ENCODE measurements at regions not wholly inside any gene's neighbourhood (a gene's known extent, or its start where the extent isn't known, plus 50 kb on each side); places are given as distances from the start of the nearest gene placed in this dataset.

DNA sequence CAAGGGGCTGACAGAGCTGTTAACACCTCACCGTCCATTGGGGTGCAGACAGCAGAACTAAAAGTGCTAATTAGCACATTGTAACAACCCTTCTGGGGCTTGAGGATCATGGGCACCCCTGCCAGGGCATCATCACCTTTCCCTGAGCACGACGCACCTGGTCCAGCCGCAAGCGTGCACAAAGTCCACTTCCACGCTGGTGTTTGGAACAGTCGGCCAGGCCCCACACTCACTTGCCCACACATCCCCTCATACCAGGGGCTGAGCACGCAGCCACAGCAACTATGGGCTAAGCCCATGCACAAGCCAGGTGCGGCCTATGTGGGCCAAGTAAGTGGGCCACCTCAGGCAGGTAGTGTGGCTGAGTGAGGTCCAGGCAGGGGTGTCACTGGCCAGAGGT, 148.7 kb downstream of the CCDC59 start:
- Histone ChIP-seq H3K9ac (ENCODE audit: low read length) (no peak overlapping the region), H3K4me1 (ENCODE audit: control insufficient read depth, insufficient read depth, low read length) (no peaks in the 10 kb centered on the region), H3K27me3 (replicated peaks; ENCODE audit: control insufficient read depth, insufficient read depth, low read length) (no peaks in the 10 kb centered on the region), H3K4me3 (ENCODE audit: low read length) (no peak overlapping the region), H3K9me3 (ENCODE audit: control insufficient read depth, low read length) (peaks cover 36% of the 10 kb centered on the region), H3K36me3 (ENCODE audit: control insufficient read depth, insufficient read depth, low read length, severe bottlenecking) (no peaks in the 10 kb centered on the region)
- no peak for DNase-seq (ENCODE audit: low read depth)

DNA sequence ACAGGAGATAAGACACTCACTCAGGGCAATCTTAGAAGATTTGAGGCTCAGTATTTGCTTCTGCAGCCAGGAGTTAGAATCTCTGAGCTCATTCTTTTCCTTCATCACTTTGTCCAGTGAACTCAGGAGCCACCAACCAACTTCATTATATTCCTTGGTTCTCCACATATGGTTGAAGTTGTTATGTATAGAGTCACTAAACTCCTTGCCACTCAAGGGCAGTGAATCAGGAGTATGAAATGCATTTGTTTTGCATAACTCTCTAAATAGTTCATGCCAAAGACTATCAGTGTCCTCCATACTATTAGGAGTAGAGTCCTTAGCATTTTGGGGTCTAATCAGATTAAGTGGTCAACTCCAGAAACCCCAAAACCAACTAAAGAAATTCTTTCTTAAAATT, 150.6 kb downstream of the CCDC59 start:
- H3K4me1 ChIP-seq (ENCODE audit: control insufficient read depth, insufficient read depth, low read length), result no peaks in the 10 kb centered on the region
- H3K9ac ChIP-seq (ENCODE audit: low read length), result no peak overlapping the region
- no peak overlapping the region for H3K4me3 ChIP-seq (ENCODE audit: low read length)
- H3K36me3 ChIP-seq (ENCODE audit: control insufficient read depth, insufficient read depth, low read length, severe bottlenecking), result no peaks in the 10 kb centered on the region
- H3K27me3 ChIP-seq (replicated peaks; ENCODE audit: control insufficient read depth, insufficient read depth, low read length), result no peaks in the 10 kb centered on the region
- peaks cover 31% of the 10 kb centered on the region for H3K9me3 ChIP-seq (ENCODE audit: control insufficient read depth, low read length)
- peak; percentile 8 for DNase-seq (ENCODE audit: low read depth)

- Histone ChIP-seq H3K4me1 (ENCODE audit: control insufficient read depth, insufficient read depth, low read length) (no peaks in the 10 kb centered on the region), H3K4me3 (ENCODE audit: low read length) (no peak overlapping the region), H3K36me3 (ENCODE audit: control insufficient read depth, insufficient read depth, low read length, severe bottlenecking) (no peaks in the 10 kb centered on the region), H3K9me3 (ENCODE audit: control insufficient read depth, low read length) (peaks cover 19% of the 10 kb centered on the region), H3K27me3 (replicated peaks; ENCODE audit: control insufficient read depth, insufficient read depth, low read length) (no peaks in the 10 kb centered on the region), H3K9ac (ENCODE audit: low read length) (no peak overlapping the region)
- no peak for DNase-seq (ENCODE audit: low read depth)
Measured at GRCh38 chr12:82203086-82203485, 155.1 kb downstream of the CCDC59 start.

- H3K4me1 ChIP-seq (ENCODE audit: control insufficient read depth, insufficient read depth, low read length), result no peaks in the 10 kb centered on the region
- H3K27me3 ChIP-seq (replicated peaks; ENCODE audit: control insufficient read depth, insufficient read depth, low read length), result no peaks in the 10 kb centered on the region
- peaks cover 4% of the 10 kb centered on the region for H3K9me3 ChIP-seq (ENCODE audit: control insufficient read depth, low read length)
- no peaks in the 10 kb centered on the region for H3K36me3 ChIP-seq (ENCODE audit: control insufficient read depth, insufficient read depth, low read length, severe bottlenecking)
- no peak overlapping the region for H3K4me3 ChIP-seq (ENCODE audit: low read length)
- no peak for DNase-seq (ENCODE audit: low read depth)
- H3K9ac ChIP-seq (ENCODE audit: low read length), result no peak overlapping the region
Measured at GRCh38 chr12:82187595-82187994, 170.6 kb downstream of the CCDC59 start.

DNA sequence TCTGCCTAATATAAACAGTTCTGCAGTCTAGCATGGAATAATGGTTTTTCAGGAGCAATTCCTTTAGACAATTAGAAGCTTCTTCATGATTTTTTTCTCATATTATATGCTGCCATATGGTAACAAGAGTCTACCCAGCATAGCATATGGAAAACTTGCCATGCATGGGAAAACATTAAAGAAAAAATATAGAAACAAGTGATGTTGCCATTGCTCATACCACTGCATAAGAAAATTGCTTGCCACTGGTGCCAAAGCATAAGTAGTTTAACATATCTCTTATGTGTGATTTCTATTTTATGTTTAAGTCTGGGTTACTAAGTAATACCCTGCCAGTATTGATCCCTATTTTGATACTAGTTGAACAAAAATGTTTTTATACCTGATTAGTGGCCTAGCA, 171.2 kb downstream of the CCDC59 start:
- Histone ChIP-seq H3K9me3 (ENCODE audit: control insufficient read depth, low read length) (peaks cover 4% of the 10 kb centered on the region), H3K36me3 (ENCODE audit: control insufficient read depth, insufficient read depth, low read length, severe bottlenecking) (no peaks in the 10 kb centered on the region), H3K4me1 (ENCODE audit: control insufficient read depth, insufficient read depth, low read length) (no peaks in the 10 kb centered on the region), H3K4me3 (ENCODE audit: low read length) (no peak overlapping the region), H3K27me3 (replicated peaks; ENCODE audit: control insufficient read depth, insufficient read depth, low read length) (no peaks in the 10 kb centered on the region), H3K9ac (ENCODE audit: low read length) (no peak overlapping the region)
- no peak for DNase-seq (ENCODE audit: low read depth)

- Histone ChIP-seq H3K9me3 (ENCODE audit: control insufficient read depth, low read length) (peaks cover 4% of the 10 kb centered on the region), H3K4me3 (ENCODE audit: low read length) (no peak overlapping the region), H3K27me3 (replicated peaks; ENCODE audit: control insufficient read depth, insufficient read depth, low read length) (no peaks in the 10 kb centered on the region), H3K36me3 (ENCODE audit: control insufficient read depth, insufficient read depth, low read length, severe bottlenecking) (no peaks in the 10 kb centered on the region), H3K4me1 (ENCODE audit: control insufficient read depth, insufficient read depth, low read length) (no peaks in the 10 kb centered on the region), H3K9ac (ENCODE audit: low read length) (no peak overlapping the region)
- no peak for DNase-seq (ENCODE audit: low read depth)
Measured at GRCh38 chr12:82186282-82186681, 171.9 kb downstream of the CCDC59 start.

GRCh38 chr12:82184844-82185243, 173.3 kb downstream of the CCDC59 start:
- H3K4me1 ChIP-seq (ENCODE audit: control insufficient read depth, insufficient read depth, low read length), result no peaks in the 10 kb centered on the region
- no peaks in the 10 kb centered on the region for H3K9me3 ChIP-seq (ENCODE audit: control insufficient read depth, low read length)
- no peak for DNase-seq (ENCODE audit: low read depth)
- H3K36me3 ChIP-seq (ENCODE audit: control insufficient read depth, insufficient read depth, low read length, severe bottlenecking), result no peaks in the 10 kb centered on the region
- no peaks in the 10 kb centered on the region for H3K27me3 ChIP-seq (replicated peaks; ENCODE audit: control insufficient read depth, insufficient read depth, low read length)
- no peak overlapping the region for H3K4me3 ChIP-seq (ENCODE audit: low read length)
- no peak overlapping the region for H3K9ac ChIP-seq (ENCODE audit: low read length)

DNA sequence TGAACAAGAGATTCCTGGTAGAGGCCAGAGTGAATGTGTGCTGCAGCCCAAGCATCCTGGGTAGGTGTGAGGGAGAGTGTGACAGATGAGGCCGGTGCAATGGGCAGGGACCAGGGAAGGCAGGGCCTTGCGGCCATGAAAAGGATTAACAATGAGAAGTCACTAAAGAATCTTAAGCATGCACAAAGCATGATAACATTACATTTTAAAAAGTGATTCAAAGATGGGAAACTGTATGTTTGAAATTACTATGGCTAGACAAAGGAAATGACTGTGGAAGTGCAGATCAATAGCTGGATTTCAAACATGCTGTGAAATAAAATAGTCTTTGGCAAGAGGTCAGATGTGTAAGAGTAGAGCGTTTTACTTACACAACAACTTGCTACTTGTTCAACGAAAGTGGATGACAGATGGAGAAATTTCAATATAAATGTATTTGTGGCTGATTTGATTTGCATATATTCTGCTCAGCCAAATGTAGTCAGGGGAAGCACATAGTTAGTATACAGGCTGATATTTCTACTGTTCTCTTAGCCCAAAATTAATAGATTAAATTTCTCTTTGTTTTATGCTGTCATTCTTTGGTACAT, 175.5 kb downstream of the CCDC59 start:
- no peak overlapping the region for H3K9ac ChIP-seq (ENCODE audit: low read length)
- no peaks in the 10 kb centered on the region for H3K27me3 ChIP-seq (replicated peaks; ENCODE audit: control insufficient read depth, insufficient read depth, low read length)
- no peaks in the 10 kb centered on the region for H3K36me3 ChIP-seq (ENCODE audit: control insufficient read depth, insufficient read depth, low read length, severe bottlenecking)
- H3K4me1 ChIP-seq (ENCODE audit: control insufficient read depth, insufficient read depth, low read length), result no peaks in the 10 kb centered on the region
- H3K9me3 ChIP-seq (ENCODE audit: control insufficient read depth, low read length), result no peaks in the 10 kb centered on the region
- H3K4me3 ChIP-seq (ENCODE audit: low read length), result no peak overlapping the region
- DNase-seq (ENCODE audit: low read depth), result peak; percentile 19

DNA sequence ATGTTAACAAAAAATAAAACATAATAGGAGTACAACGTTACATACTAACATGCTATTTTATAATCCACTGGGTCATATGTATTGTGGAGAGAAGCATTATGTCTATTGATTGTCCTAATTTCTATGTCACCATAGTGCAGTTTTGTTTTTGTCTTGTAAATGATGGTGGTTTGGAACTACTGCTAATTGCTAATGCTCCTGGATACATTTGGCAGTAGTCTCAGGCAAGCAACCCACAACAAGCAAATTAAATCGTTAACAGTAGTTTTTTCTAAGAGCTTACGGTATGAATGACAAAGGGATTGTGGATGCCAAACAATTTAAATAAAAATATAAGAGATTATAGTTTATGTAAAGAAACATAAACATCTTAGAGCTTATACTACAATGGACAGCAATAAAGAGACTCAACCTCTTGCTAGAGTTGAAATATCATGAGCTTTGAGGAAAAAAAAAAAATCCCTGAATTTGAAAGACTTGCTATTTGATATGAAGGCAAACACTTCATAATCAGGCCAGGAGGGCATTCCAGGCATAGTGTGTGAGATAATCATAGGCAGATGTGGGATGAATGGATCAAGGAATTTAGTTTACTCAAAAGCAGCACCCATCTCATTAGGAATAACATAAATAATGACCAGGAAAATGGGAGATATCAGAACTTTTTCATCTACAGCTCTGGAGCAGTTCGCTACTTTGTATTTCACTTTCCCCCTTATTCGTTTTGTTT, 181.3 kb downstream of the CCDC59 start:
- H3K27me3 ChIP-seq (replicated peaks; ENCODE audit: control insufficient read depth, insufficient read depth, low read length), result no peaks in the 10 kb centered on the region
- no peak overlapping the region for H3K9ac ChIP-seq (ENCODE audit: low read length)
- peak; percentile 38 for DNase-seq (ENCODE audit: low read depth)
- no peaks in the 10 kb centered on the region for H3K4me1 ChIP-seq (ENCODE audit: control insufficient read depth, insufficient read depth, low read length)
- H3K36me3 ChIP-seq (ENCODE audit: control insufficient read depth, insufficient read depth, low read length, severe bottlenecking), result no peaks in the 10 kb centered on the region
- H3K9me3 ChIP-seq (ENCODE audit: control insufficient read depth, low read length), result no peaks in the 10 kb centered on the region
- H3K4me3 ChIP-seq (ENCODE audit: low read length), result no peak overlapping the region

DNA sequence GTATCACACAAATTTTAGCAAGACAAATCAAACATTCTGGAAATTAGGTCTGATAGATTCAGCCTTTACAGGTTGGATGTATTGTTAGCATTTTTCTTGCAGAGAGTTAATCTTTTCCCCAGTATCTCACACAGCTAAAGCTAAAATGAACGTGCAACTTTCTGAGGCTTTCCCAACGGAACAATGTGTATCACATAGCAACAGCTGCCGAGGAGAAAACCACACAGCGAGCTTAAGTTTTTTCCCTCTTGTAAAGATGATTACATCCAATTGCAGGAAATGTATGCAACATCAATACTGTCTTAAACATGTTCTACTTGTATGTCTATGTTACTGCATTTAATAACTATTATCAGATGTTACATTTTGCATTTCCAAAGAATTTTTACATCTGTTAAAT, 182.2 kb downstream of the CCDC59 start:
- Histone ChIP-seq H3K4me3 (ENCODE audit: low read length) (no peak overlapping the region), H3K27me3 (replicated peaks; ENCODE audit: control insufficient read depth, insufficient read depth, low read length) (no peaks in the 10 kb centered on the region), H3K36me3 (ENCODE audit: control insufficient read depth, insufficient read depth, low read length, severe bottlenecking) (no peaks in the 10 kb centered on the region), H3K9me3 (ENCODE audit: control insufficient read depth, low read length) (no peaks in the 10 kb centered on the region), H3K9ac (ENCODE audit: low read length) (no peak overlapping the region), H3K4me1 (ENCODE audit: control insufficient read depth, insufficient read depth, low read length) (no peaks in the 10 kb centered on the region)
- DNase-seq (ENCODE audit: low read depth), result peak; percentile 13

DNA sequence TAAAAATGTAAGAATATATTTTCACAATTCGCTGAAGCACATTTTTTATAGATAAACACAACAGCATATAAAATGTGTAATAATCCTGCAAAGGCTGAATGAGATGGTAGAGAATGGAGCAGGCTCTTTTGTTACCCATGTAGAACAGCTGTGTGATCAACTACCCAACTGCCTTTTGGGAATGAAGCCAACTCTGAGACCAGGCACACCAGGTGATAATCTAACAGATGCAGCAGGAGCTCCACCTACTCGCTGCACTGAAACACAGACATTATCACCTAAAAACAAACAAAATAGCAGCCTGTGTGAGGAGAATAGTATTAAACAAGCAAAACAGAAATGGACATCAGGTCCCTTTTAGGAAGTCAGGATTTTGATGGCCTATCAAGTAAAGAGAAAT, 183.3 kb downstream of the CCDC59 start:
- no peaks in the 10 kb centered on the region for H3K36me3 ChIP-seq (ENCODE audit: control insufficient read depth, insufficient read depth, low read length, severe bottlenecking)
- no peak for DNase-seq (ENCODE audit: low read depth)

GRCh38 chr12:82174383-82174782, 183.8 kb downstream of the CCDC59 start:
- H3K9me3 ChIP-seq (ENCODE audit: control insufficient read depth, low read length), result no peaks in the 10 kb centered on the region
- H3K27me3 ChIP-seq (replicated peaks; ENCODE audit: control insufficient read depth, insufficient read depth, low read length), result no peaks in the 10 kb centered on the region
- H3K4me1 ChIP-seq (ENCODE audit: control insufficient read depth, insufficient read depth, low read length), result no peaks in the 10 kb centered on the region
- H3K9ac ChIP-seq (ENCODE audit: low read length), result no peak overlapping the region
- no peaks in the 10 kb centered on the region for H3K36me3 ChIP-seq (ENCODE audit: control insufficient read depth, insufficient read depth, low read length, severe bottlenecking)
- no peak overlapping the region for H3K4me3 ChIP-seq (ENCODE audit: low read length)
- DNase-seq (ENCODE audit: low read depth), result no peak

More for the DNA sequence above, 183.3 kb downstream of the CCDC59 start:
- Histone ChIP-seq H3K9ac (ENCODE audit: low read length) (no peak overlapping the region), H3K9me3 (ENCODE audit: control insufficient read depth, low read length) (no peaks in the 10 kb centered on the region), H3K27me3 (replicated peaks; ENCODE audit: control insufficient read depth, insufficient read depth, low read length) (no peaks in the 10 kb centered on the region), H3K4me3 (ENCODE audit: low read length) (no peak overlapping the region), H3K4me1 (ENCODE audit: control insufficient read depth, insufficient read depth, low read length) (no peaks in the 10 kb centered on the region)

All from adipocyte (in vitro differentiated cells).